Mesendoderm (in vitro differentiated cells): ENCODE measurements at regions not wholly inside any gene's neighbourhood (a gene's known extent, or its start where the extent isn't known, plus 50 kb on each side); places are given as distances from the start of the nearest gene placed in this dataset.

Experiments
- DNase-seq: peaks from one replicate; pipeline ENCODE4 v3.0.0; 2013
- H2AK5ac ChIP-seq: 2 replicates; pipeline ENCODE4 v1.6.1; 2013; ENCODE audit warnings: low read length, inconsistent platforms
- H2BK120ac ChIP-seq: 2 replicates; pipeline ENCODE4 v1.6.1; 2013; ENCODE audit warnings: low read depth, mild to moderate bottlenecking, low read length, moderate library complexity, mixed read lengths
- H2BK15ac ChIP-seq: replicated peaks from 2 replicates; pipeline ENCODE4 v1.6.1; 2013; ENCODE audit warnings: low read depth, mild to moderate bottlenecking, moderate library complexity
- H2BK5ac ChIP-seq: 2 replicates; pipeline ENCODE4 v1.6.1; 2013; ENCODE audit warnings: low read length, inconsistent platforms
- H3K18ac ChIP-seq: 2 replicates; pipeline ENCODE4 v1.6.1; 2013; ENCODE audit warnings: mild to moderate bottlenecking, low read length, mixed read lengths
- H3K23ac ChIP-seq: one replicate; pipeline ENCODE4 v1.6.1; 2013; ENCODE audit warnings: low read length
- H3K27ac ChIP-seq: 2 replicates; pipeline ENCODE4 v1.5.1; 2013; ENCODE audit warnings: low read depth, mild to moderate bottlenecking, inconsistent platforms, low read length, moderate library complexity
- H3K27me3 ChIP-seq: 2 replicates; pipeline ENCODE4 v1.6.1; 2013; ENCODE audit warnings: low read length, control low read depth, mild to moderate bottlenecking, inconsistent platforms; ENCODE audit not compliant: insufficient read depth, poor library complexity
- H3K36me3 ChIP-seq: 2 replicates; pipeline ENCODE4 v1.6.1; 2013; ENCODE audit warnings: low read length, inconsistent platforms; ENCODE audit not compliant: control insufficient read depth, insufficient read depth
- H3K4ac ChIP-seq: one replicate; pipeline ENCODE4 v1.6.1; 2013; ENCODE audit warnings: low read depth, mild to moderate bottlenecking, low read length, moderate library complexity
- H3K4me1 ChIP-seq: 2 replicates; pipeline ENCODE4 v1.6.1; 2013; ENCODE audit warnings: low read depth, low read length, inconsistent platforms; ENCODE audit not compliant: control insufficient read depth
- H3K4me2 ChIP-seq: 2 replicates; pipeline ENCODE4 v1.6.1; 2013; ENCODE audit warnings: low read length
- H3K4me3 ChIP-seq: 2 replicates; pipeline ENCODE4 v1.5.1; 2013; ENCODE audit warnings: mild to moderate bottlenecking, low read length
- H3K56ac ChIP-seq: one replicate; pipeline ENCODE4 v1.6.1; 2013; ENCODE audit warnings: low read length
- H3K79me1 ChIP-seq: 2 replicates; pipeline ENCODE4 v1.6.1; 2013; ENCODE audit warnings: low read length, inconsistent platforms
- H3K79me2 ChIP-seq: 2 replicates; pipeline ENCODE4 v1.6.1; 2013; ENCODE audit warnings: mild to moderate bottlenecking, low read length; ENCODE audit not compliant: control insufficient read depth, insufficient read depth
- H3K9ac ChIP-seq: 2 replicates; pipeline ENCODE4 v1.6.1; 2013; ENCODE audit warnings: low read length, inconsistent platforms
- H4K5ac ChIP-seq: one replicate; pipeline ENCODE4 v1.6.1; 2013; ENCODE audit warnings: low read length
- H4K8ac ChIP-seq: one replicate; pipeline ENCODE4 v1.6.1; 2013; ENCODE audit warnings: low read depth, mild to moderate bottlenecking, control low read depth, low read length, moderate library complexity
- WGBS: extraction: QIAGEN DNeasy Blood & Tissue Kit; methylation state at CpG from one replicate; pipeline ENCODE4 v1.1.7; 2013; ENCODE audit warnings: low lambda C conversion rate, missing lambda C conversion rate; ENCODE audit not compliant: insufficient coverage; ENCODE audit errors: extremely low coverage; 5-methylcytosine and 5-hydroxymethylcytosine counted together

GRCh38 chr4:14868426-14869395 lies 133.6 kb upstream of the CPEB2 start:
- no CpG with 5 or more reads among the region's 4 CpGs for WGBS
- Histone ChIP-seq H3K36me3 (no peaks in the 10 kb centered on the region), H4K5ac (no peak overlapping the region), H3K56ac (no peak overlapping the region), H3K27me3 (no peaks in the 10 kb centered on the region), H2BK5ac (no peak overlapping the region), H3K23ac (no peak overlapping the region), H2BK15ac (no peak overlapping the region), H2BK120ac (no peak overlapping the region), H3K4me1 (no peaks in the 10 kb centered on the region), H4K8ac (no peak overlapping the region), H3K4ac (no peak overlapping the region), H2AK5ac (no peak overlapping the region), H3K18ac (no peak overlapping the region), H3K4me2 (no peak overlapping the region), H3K79me1 (no peaks in the 10 kb centered on the region), H3K9ac (no peak overlapping the region), H3K27ac (no peak overlapping the region), H3K4me3 (no peak overlapping the region), H3K79me2 (no peaks in the 10 kb centered on the region)
- no peak for DNase-seq

- no peak overlapping the region for H3K27ac ChIP-seq
- no peak overlapping the region for H3K4me3 ChIP-seq
- no peak overlapping the region for H2BK5ac ChIP-seq
- H3K79me2 ChIP-seq = no peaks in the 10 kb centered on the region
- H3K4me1 ChIP-seq = no peaks in the 10 kb centered on the region
- H4K5ac ChIP-seq = no peak overlapping the region
- no peak overlapping the region for H3K4me2 ChIP-seq
- no peak overlapping the region for H3K18ac ChIP-seq
- no peak overlapping the region for H3K9ac ChIP-seq
- no peak overlapping the region for H4K8ac ChIP-seq
- H3K79me1 ChIP-seq = no peaks in the 10 kb centered on the region
- no peak overlapping the region for H2BK15ac ChIP-seq
- no peaks in the 10 kb centered on the region for H3K27me3 ChIP-seq
- no peak overlapping the region for H3K56ac ChIP-seq
- H3K23ac ChIP-seq = no peak overlapping the region
- no peak overlapping the region for H2AK5ac ChIP-seq
- no peak overlapping the region for H3K4ac ChIP-seq
- H2BK120ac ChIP-seq = no peak overlapping the region
- H3K36me3 ChIP-seq = no peaks in the 10 kb centered on the region
- WGBS = no CpG with 5 or more reads among the region's 6 CpGs
- DNase-seq = peak; percentile 72
These were observed 130.4 kb upstream of the CPEB2 start for GRCh38 chr4:14871676-14872430.

GRCh38 chr4:14874990-14875389 lies 127.3 kb upstream of the CPEB2 start:
- H3K4me1 ChIP-seq = no peaks in the 10 kb centered on the region
- DNase-seq = no peak

GRCh38 chr4:14877246-14878225 lies 124.7 kb upstream of the CPEB2 start:
- no peak overlapping the region for H3K9ac ChIP-seq
- H3K56ac ChIP-seq = no peak overlapping the region
- no peak overlapping the region for H2BK5ac ChIP-seq
- H3K4me2 ChIP-seq = no peak overlapping the region
- H2BK15ac ChIP-seq = no peak overlapping the region
- DNase-seq = no peak
- H4K8ac ChIP-seq = no peak overlapping the region
- no peaks in the 10 kb centered on the region for H3K4me1 ChIP-seq
- no peaks in the 10 kb centered on the region for H3K79me1 ChIP-seq
- no peaks in the 10 kb centered on the region for H3K79me2 ChIP-seq
- no peak overlapping the region for H2BK120ac ChIP-seq
- H2AK5ac ChIP-seq = no peak overlapping the region
- no peak overlapping the region for H3K27ac ChIP-seq
- no peak overlapping the region for H3K4ac ChIP-seq
- no peak overlapping the region for H3K4me3 ChIP-seq
- no peaks in the 10 kb centered on the region for H3K27me3 ChIP-seq
- no peak overlapping the region for H3K18ac ChIP-seq
- WGBS = no CpG with 5 or more reads among the region's 6 CpGs
- no peak overlapping the region for H4K5ac ChIP-seq
- no peak overlapping the region for H3K23ac ChIP-seq
- H3K36me3 ChIP-seq = no peaks in the 10 kb centered on the region

More at GRCh38 chr4:14874990-14875389, 127.3 kb upstream of the CPEB2 start:
- H4K8ac ChIP-seq = no peak overlapping the region
- no peaks in the 10 kb centered on the region for H3K36me3 ChIP-seq
- no peaks in the 10 kb centered on the region for H3K27me3 ChIP-seq
- no peak overlapping the region for H2BK120ac ChIP-seq
- no peak overlapping the region for H3K27ac ChIP-seq
- H3K56ac ChIP-seq = no peak overlapping the region
- no peak overlapping the region for H3K4ac ChIP-seq
- H3K4me2 ChIP-seq = no peak overlapping the region
- H2AK5ac ChIP-seq = no peak overlapping the region
- H3K23ac ChIP-seq = no peak overlapping the region
- no CpG with 5 or more reads among the region's 1 CpG for WGBS
- no peak overlapping the region for H2BK5ac ChIP-seq
- H3K18ac ChIP-seq = no peak overlapping the region
- no peak overlapping the region for H3K9ac ChIP-seq
- no peaks in the 10 kb centered on the region for H3K79me2 ChIP-seq
- no peak overlapping the region for H3K4me3 ChIP-seq
- no peaks in the 10 kb centered on the region for H3K79me1 ChIP-seq
- H2BK15ac ChIP-seq = no peak overlapping the region
- H4K5ac ChIP-seq = no peak overlapping the region

GRCh38 chr4:14878681-14879080 lies 123.6 kb upstream of the CPEB2 start:
- H2BK15ac ChIP-seq = no peak overlapping the region
- no peak overlapping the region for H2BK5ac ChIP-seq
- no peak overlapping the region for H2BK120ac ChIP-seq
- H3K36me3 ChIP-seq = no peaks in the 10 kb centered on the region
- no peak overlapping the region for H3K18ac ChIP-seq
- no peak overlapping the region for H4K5ac ChIP-seq
- H3K27ac ChIP-seq = no peak overlapping the region
- H3K4me2 ChIP-seq = no peak overlapping the region
- no peak overlapping the region for H3K56ac ChIP-seq
- H3K23ac ChIP-seq = no peak overlapping the region
- WGBS = no CpG with 5 or more reads among the region's 3 CpGs
- no peak overlapping the region for H4K8ac ChIP-seq
- no peak overlapping the region for H3K9ac ChIP-seq
- DNase-seq = no peak
- H3K79me2 ChIP-seq = no peaks in the 10 kb centered on the region
- H3K79me1 ChIP-seq = no peaks in the 10 kb centered on the region
- H3K4ac ChIP-seq = no peak overlapping the region
- no peaks in the 10 kb centered on the region for H3K4me1 ChIP-seq
- H3K27me3 ChIP-seq = no peaks in the 10 kb centered on the region
- no peak overlapping the region for H3K4me3 ChIP-seq
- no peak overlapping the region for H2AK5ac ChIP-seq
